HG03565 (cell line): ENCODE measurements at regions not wholly inside any gene's neighbourhood (a gene's known extent, or its start where the extent isn't known, plus 50 kb on each side); places are given as distances from the start of the nearest gene placed in this dataset.
A peak's percentile ranks its signal among the peaks of the same experiment; 100 is the strongest.

ENCODE experiments used
- ATAC-seq: cut with Tn5 transposase; IDR thresholded peaks from one replicate; pipeline ENCODE4 v1.9.1; 2021; ENCODE audit warnings: mild to moderate bottlenecking, moderate library complexity; ENCODE audit not compliant: unreplicated experiment

DNA sequence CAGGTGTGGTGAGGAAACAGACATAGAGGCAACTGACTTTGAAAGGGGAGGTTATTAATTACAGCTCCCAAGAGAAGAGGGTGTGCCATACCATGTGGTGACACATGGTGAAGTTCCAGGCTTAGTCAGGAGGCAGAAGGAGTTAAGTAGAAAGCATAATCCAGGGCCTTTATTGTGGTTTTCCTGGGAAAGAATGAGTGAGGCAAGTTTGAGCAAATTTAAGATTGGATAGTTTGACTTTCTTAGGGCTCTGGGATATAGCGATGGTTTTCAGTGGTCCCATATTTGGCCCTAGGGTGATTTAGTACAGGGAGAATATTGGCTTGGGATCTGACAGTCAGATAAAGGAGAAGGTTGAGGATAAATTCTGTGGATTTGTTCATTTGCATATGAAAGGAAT is 495.9 kb upstream of the FSTL5 start:
- ATAC-seq, result no peak

DNA sequence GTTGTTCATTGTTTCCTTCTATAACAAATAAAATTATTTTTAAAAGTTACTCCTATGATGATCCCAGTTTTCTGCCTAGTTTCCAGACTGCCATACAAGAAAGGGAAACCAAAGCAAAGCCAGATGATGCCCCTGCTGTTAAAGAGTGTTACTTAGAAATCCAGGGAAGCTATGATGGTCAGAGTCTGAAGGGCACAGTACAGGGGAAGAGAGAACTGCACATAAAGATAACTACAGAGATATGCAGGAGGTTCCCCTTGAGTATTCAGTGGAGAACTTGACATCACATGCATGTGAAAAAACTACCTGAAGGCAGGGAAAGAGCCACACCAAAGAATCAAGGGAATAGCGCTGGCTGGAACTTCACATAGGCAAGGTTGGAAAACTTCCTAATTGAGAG is 494.2 kb upstream of the FSTL5 start:
- ATAC-seq, result no peak

DNA sequence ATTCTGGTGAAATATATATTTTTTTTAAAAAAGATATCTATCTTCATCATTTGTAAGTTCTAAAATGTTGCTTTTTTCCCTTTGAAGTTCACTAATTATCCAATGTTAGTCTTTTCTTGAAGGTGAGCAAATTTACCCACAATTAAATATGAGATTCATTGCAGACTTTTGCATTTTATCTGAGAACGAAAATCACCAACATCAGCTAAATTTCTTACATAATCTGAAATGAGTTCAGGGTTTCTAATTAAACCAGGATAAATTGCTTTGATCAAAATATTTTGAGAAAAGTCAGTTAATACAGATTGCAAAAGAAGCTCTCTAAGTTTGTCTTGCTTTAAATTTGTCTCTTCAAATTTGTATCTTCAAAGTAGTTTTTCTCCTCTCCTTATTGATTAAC is 486.4 kb upstream of the FSTL5 start:
- ATAC-seq, result no peak

DNA sequence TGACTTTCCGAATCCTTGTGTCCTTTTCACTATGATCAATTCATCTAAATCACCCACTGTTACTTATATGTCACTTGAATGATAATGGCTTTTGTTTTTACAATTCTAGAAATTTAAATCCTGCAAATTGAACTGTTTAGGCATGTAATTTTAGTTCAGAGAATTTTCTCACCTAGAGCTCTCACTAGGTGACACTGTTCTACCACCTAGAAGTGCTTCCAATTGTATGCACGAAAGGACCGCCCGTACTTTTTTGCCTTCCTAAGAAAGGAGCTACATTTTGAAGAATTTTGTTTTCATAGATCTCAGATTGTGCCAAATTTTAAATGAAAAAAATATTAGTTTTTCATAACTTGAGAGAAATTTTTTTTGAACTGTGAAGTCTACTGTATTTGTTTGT is 481.6 kb upstream of the FSTL5 start:
- no peak for ATAC-seq

DNA sequence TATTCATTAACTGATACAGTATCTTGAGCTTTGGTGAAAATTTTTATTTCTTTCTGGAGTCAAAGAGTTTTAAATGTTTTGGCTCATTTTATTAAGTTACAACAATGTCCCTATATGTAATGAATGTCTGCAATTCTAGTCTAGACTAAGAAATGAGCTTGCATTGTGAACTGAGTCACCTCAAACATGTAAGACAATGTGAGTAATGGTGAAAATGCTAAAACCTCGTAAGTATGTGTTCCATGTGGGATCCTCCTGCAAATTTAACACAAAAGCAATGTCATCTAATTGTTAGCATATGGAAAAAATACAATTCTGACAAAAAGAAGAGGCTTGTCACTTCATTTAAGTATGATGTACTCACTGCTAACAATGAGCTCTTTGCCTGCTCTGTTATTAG is 480.5 kb upstream of the FSTL5 start:
- no peak for ATAC-seq

DNA sequence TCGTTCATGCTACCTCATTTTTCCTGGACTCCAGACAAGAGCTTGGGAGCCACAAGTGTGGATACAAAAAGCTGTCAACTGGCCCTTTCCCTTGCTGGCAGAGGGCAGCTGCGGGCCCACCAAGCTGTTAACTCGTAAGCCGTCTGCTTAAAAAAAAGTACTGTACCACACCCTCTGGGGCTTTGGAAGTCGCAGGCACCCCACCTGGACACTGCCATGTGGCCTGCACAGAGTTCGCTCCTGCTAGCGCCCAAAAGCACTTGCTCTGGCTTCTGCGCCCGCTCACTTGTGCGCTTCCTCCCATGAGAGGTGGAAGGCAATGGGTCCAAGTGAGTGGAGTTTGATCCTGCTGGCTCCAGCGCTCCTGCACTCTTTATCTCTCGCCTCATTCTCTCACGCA is 476.4 kb upstream of the FSTL5 start:
- ATAC-seq, result no peak

DNA sequence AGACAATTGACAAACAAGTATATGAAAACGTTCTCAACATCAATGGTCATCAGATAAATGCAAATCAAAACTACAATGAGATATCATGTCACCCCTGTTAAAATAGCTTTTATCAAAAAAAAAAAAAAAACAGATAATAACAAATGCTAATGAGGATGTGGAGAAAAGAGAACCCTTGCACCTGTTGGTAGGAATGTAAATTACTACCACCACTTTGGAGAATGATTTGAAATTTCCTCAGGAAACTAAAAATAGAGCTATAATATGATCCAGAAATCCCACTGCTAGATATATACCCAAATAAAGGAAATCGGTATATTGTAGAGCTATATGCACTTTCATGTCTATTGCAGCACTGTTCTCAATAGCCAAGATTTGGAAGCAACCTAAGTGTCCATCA is 470.6 kb upstream of the FSTL5 start:
- no peak for ATAC-seq

DNA sequence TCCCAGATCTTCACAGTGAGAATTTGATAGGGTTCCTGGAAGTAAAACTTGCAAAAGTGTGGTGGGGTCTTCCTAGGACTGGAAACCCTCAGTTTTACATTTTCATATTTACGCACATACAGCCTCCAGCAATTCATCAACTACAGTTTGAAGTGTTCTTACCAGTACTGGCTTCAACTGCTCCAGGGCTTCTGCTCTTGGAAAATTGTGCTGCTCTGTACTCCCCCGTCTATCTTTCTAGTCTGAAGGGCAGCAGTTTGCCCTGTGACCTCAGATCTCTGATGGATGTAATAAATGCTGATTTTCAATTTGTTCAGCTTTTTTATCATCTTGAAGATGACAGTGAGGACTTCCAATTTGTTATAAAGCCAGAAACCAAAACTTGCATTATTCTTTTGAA is 458.9 kb upstream of the FSTL5 start:
- ATAC-seq, result no peak

DNA sequence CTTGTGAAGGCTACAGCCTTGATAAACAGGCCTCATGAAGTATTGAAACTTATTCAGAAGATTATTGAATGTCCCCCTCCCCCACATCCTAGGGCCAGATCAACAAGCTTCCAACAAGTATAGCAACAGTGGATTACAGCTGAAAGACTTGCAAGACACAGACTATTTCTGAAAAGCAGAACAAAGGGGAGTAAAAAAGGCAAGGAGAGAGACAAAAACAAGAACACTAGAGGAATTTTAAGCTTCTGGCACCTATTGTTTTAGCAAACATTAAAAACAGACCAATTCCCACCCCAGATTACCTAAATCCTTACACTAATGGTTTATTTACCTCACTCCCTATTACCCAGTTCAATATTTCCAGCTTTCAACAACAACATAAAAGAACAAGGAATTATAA is 446.3 kb upstream of the FSTL5 start:
- ATAC-seq, result no peak

DNA sequence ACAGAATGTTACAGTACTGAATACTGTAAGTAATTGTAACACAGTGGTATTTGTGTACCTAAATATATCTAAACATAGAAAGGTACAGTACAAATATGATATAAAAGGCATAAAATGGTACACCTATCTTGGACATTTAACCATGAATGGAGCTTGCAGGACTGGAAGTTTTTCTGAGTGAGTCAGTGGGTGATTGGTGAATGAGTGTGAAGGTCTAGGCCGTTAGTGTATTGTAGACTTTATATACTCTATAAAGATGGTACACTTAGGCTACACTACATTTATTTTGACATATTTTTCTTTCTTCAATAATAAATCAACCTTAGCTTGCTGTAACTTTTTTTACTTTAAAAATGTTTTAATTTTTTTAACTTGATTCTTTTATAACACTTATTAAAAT is 422.5 kb upstream of the FSTL5 start:
- ATAC-seq, result no peak

DNA sequence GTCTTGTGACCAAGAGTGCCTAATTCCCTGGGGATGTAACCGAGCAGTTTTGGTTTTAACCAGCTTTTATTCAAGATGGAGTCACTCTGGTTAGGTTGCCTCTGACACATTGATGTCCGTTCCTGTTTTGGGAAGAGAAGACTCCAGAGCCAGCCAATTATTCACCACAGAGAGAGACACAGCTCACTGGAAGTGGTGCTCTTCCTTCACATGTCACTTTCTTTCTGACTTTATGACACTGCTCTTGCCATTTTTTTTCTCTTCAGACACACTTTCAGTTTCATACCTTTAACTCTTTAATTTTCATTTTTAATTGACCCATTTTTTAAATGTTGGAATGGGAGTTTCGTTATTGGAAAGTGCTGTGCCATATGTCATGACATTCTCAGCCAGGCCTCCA is 418.4 kb upstream of the FSTL5 start:
- no peak for ATAC-seq

DNA sequence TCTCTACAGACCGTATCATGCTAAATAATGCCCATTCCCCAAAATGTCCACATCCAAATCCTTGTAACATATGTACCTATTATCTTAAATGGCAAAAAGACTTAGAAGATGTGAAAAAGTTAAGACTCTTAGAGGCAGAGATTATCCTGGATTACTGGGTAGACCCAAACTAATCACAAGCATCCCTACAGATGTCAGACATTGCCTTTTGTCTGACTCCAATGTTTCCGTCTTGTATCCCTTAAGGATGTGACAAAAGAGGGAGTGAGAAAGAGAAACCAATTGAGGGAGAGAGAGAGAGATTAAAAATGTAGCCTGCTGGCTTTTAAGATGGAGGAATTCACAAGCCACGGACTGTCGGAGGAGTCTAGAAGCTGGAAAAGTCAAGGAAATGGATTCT is 401.9 kb upstream of the FSTL5 start:
- ATAC-seq, result no peak

DNA sequence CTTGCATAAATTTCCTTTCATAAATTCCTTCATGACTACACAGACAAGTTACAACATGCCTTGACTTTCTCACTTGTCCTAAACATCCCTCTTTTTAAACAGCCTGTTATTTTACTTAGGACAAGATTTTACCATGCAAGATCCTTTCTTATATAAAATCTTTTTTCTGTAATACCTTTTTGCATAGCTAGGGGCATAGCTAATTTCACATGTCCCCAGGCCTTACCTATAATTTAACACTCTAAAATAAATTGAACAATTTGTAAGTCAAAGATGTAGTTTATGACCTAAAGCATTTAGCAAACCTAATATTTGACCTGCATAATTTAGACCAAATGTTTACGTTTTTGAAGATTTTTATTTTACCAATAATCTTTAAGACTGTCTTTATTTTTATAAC is 396.3 kb upstream of the FSTL5 start:
- ATAC-seq, result no peak

DNA sequence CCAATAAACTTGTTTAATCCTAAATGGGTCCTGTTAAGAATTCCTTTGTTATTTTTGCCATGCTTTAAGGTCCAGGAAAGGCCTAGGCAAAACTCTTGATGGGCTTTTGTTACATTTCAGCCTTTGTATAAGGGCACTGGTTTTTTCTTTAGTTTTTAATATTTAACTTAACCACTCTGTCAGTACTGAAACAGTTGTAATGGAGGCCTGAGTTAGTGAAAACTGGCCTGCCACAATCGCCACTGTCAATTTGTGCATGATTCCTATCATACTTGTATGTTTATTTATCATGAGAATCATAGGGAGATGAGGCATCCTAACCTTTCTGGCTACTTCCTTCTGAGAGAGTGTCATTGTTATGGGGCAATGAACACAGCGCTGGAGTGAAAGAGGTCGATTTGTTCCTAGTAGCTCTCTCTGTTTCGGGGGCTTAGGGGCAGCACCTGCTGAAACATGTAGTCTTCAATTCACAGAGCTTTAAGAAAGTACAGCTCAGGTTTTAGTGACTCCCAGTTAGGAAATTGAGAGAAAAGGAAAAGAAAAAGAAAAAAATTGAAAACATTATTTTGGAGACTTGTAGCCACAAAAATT is 393.8 kb upstream of the FSTL5 start:
- ATAC-seq, result no peak

DNA sequence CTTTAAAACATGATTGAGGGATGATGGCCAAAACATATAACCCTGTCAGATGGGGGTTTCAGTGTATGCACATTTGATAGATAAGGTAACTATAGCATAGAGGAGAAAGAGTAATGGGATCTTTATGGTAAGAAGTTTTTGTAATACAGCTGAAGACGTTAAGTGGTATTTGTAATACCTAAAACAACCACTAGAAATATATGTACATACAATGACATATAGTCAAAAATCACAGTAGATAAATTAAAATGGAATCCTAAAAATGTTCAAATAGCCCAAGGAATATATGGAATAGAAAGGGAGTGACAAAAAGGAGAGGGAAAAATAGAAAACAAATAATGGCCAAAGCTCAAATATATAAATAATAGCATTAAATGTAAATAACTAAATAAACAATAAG is 371.3 kb upstream of the FSTL5 start:
- ATAC-seq, result no peak

DNA sequence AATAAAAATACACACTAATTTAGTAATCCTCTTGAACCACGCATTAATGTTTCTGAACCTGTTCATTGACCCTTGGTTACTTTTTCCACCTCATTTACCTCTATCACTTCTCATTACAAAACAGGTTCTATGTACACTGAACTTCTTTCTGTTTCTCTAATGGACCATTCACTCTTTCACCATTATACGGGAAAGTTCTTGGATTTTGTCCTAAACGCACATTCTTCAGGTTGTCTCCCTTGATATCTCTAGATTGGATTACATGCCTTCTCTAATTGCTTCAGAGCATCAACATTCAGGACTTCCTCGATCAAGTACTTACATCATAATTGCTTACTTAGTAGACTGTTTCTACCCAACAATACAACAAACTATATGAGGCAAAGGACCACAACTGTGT is 359.4 kb upstream of the FSTL5 start:
- ATAC-seq, result no peak

DNA sequence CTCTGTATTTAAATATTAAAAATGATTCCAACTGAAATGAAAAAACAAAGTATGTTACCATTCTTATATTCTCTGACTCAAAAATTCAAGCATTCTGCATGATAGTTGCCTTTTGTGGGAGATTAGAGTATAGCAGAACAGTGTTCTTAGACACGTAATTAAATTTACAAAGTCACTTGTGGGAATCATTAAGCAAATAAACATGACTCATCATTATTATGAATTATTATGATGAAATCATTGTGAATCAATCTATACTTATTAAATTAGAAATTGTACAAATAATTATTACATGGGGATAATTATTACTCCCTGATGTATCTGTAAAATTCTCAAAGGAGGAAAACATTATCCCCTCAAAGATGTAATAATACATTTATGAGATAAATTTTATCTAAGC is 358.9 kb upstream of the FSTL5 start:
- ATAC-seq, result no peak

DNA sequence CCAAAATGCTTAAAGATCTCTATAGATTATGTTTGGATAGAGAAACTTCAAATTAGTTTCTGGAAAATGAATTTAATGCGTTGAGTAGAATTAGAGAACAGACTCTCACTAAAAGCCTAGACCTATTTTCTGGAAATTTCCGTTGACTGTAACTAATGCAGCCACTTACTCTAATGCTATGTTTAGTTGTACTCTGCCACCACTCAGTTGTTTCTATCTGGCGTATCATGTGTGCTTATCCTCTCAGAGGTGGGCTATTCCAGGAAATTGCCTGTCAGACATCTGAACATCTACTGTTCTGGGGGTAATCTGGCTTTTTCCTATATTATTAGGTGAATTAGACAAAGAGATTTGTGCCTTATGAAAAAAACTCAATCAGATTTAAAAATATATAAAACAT is 347.1 kb upstream of the FSTL5 start:
- ATAC-seq, result no peak

DNA sequence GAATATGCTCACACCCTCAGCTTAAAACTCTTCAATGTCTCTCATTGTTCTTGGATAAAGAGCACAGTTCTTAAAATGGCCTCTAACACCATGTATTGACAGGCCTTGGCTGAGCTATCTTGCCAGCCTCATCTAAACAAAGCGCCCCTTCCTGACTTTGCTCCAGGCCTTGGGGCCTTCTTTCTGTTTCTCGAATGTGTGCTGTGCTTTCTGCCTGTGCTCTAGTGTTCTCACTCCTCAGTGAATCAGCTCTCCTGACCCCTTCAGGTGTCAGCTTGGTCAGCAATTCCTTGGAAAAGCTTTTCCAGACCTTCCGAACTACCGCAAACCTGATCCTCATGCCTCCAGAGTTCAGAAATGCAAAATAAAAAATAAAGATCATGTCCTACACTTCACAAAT is 346.3 kb upstream of the FSTL5 start:
- ATAC-seq, result no peak

DNA sequence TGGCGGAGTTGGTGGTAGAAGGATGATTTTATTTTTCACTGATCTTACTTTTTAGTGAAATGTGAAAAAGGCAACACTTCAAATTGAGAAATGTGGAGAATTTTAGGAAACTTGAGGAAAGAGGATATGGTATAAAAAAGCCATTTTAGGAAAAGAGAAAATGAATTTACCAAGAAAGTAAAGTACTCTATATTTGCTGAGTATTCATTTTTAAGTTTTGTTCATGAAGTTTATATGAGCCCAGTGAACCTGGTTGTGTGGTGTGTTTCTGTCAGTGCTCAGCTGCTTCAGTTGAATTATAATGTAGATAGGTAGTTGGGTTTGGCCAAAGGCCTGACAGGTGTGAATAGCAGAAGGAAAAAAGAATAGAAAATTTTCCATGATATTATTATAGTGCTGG is 345.5 kb upstream of the FSTL5 start:
- ATAC-seq, result no peak

DNA sequence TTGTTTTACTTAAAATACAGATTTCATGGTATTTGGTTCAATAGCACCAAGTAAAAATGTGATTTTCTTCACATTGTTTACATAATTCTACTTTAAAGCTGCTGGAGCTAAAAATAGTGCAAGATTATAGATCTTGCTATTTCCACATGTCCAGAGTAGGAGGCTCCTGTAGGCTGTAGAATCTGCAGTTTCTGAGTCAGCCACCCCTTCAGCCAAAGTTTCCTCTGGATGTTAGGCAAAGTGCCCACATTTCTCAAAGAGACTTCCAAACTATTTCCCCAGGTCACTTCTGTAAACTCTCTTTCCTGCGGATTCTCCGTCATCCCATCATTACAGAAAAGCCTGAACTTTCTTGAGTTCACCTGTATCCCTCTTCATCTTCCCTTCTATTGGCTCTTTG is 342.5 kb upstream of the FSTL5 start:
- no peak for ATAC-seq

DNA sequence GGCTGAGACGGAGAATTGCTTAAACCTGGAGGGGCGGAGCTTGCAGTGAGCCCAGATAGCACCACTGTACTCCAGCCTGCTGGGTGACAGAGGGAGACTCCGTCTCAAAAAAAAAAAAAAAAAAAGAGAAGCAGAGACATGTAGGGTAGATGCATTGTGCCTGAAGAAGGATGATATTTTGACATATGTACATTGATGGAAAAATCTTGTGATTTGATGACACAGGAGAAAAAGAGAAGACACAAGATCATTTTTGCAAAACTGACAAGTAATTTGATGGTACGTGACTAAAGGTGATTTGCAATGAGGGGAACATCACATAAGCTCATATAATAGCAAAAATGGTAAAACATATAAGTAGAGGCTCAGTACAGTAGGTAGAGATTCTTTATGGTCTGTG is 340.1 kb upstream of the FSTL5 start:
- ATAC-seq, result no peak

DNA sequence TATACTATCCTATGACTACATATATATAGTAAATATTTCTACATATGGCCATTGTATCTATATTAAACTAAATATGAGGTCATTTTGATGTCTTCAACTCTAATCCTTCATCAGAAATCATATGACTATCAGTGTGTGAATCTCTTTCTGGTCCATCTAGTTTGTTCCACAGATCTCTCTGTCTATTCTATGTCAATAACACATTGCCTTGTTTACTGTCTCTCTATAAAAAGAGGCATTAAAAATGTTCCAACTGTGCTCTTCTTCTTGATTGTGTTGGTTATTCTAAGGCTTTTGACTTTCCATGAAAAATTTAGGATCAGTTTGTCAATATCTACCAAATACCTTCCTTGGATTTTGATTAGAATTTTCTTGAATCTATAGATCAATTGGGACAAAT is 338.3 kb upstream of the FSTL5 start:
- no peak for ATAC-seq

DNA sequence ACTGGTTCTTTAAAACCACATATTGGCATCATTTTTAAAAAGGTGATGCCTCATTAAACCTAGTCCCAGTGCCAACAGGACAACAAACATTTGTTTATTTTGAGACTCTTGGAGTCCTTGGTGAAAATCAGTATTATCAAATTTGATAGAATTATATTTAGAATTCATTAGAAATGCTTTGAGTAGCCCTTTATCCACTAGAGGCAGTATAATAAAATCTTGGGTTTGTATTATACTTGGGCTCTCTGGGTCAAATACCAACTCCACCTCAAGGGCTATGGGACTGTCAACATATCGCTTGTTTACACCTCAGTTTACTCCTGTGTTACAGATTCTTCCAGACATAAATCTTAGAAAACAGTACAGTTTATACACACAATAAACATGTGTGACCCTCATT is 335.7 kb upstream of the FSTL5 start:
- peak; percentile 50 for ATAC-seq
